Kidney epithelial cell (primary cell): ENCODE measurements at regions not wholly inside any gene's neighbourhood (a gene's known extent, or its start where the extent isn't known, plus 50 kb on each side); places are given as distances from the start of the nearest gene placed in this dataset.

Source experiments
- DNase-seq: peaks from one replicate; pipeline ENCODE4 v3.0.0-alpha.2; 2010; ENCODE audit warnings: low read depth
- H3K27me3 ChIP-seq: 2 replicates; pipeline ENCODE4 v1.6.0; 2011; ENCODE audit warnings: low read length; ENCODE audit not compliant: control insufficient read depth, insufficient read depth
- H3K36me3 ChIP-seq: 2 replicates; pipeline ENCODE4 v1.5.1; 2011; ENCODE audit warnings: low read length; ENCODE audit not compliant: control insufficient read depth, insufficient read depth
- H3K4me3 ChIP-seq: 2 replicates; pipeline ENCODE4 v1.5.1; 2011; ENCODE audit warnings: low read depth, mild to moderate bottlenecking, control low read depth, low read length
- CTCF ChIP-seq: IDR thresholded peaks from 2 replicates; pipeline ENCODE4 v1.5.1; 2011; ENCODE audit warnings: mild to moderate bottlenecking, moderate library complexity, low read length, control low read depth, inconsistent platforms; ENCODE audit not compliant: insufficient read depth, poor library complexity, severe bottlenecking

- no peak for TF ChIP-seq CTCF
- Histone ChIP-seq H3K27me3 (no peaks in the 10 kb centered on the region), H3K36me3 (no peaks in the 10 kb centered on the region), H3K4me3 (no peak overlapping the region)
- no peak for DNase-seq
Measured at GRCh38 chr1:83029916-83030315, 969.0 kb downstream of the TTLL7 start.

- no peaks in the 10 kb centered on the region for H3K27me3 ChIP-seq
- H3K36me3 ChIP-seq: no peaks in the 10 kb centered on the region
- DNase-seq: no peak
- H3K4me3 ChIP-seq: no peak overlapping the region
- TF ChIP-seq CTCF: no peak
Measured at GRCh38 chr1:83029050-83029449, 969.9 kb downstream of the TTLL7 start.

GRCh38 chr1:83028467-83028866, 970.5 kb downstream of the TTLL7 start:
- no peak for DNase-seq
- no peak for TF ChIP-seq CTCF
- Histone ChIP-seq H3K27me3 (no peaks in the 10 kb centered on the region), H3K4me3 (no peak overlapping the region), H3K36me3 (no peaks in the 10 kb centered on the region)

- H3K4me3 ChIP-seq: no peak overlapping the region
- TF ChIP-seq CTCF: no peak
Measured at GRCh38 chr1:83027511-83027910, 971.4 kb downstream of the TTLL7 start.

DNA sequence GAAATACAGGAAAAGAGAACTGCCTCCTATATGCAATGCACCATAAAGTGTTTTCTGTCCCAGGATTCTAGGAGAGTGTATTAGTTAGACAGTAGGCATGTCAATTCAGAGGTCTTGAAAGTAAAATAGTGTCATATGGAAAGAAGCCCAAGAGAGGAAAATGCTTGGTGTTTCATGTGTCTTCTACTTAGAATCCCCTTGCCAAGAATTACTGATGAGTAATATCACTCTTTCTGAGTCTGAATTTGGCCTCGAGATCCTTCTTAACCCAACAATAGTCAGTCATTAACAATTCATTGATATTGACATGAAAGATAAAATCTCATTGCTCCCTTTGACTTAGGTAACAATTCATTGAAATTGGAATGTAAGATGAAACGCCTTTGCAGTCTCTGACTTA, 972.2 kb downstream of the TTLL7 start:
- no peak for DNase-seq
- Histone ChIP-seq H3K27me3 (no peaks in the 10 kb centered on the region), H3K36me3 (no peaks in the 10 kb centered on the region), H3K4me3 (no peak overlapping the region)
- TF ChIP-seq CTCF: no peak

More at GRCh38 chr1:83027511-83027910, 971.4 kb downstream of the TTLL7 start:
- H3K36me3 ChIP-seq: no peaks in the 10 kb centered on the region
- DNase-seq: no peak
- H3K27me3 ChIP-seq: no peaks in the 10 kb centered on the region

GRCh38 chr1:83024251-83024767, 974.6 kb downstream of the TTLL7 start:
- Histone ChIP-seq H3K36me3 (no peaks in the 10 kb centered on the region), H3K4me3 (no peak overlapping the region), H3K27me3 (no peaks in the 10 kb centered on the region)
- no peak for DNase-seq
- TF ChIP-seq CTCF: no peak
